ENCODE measurements at regions not wholly inside any gene's neighbourhood (a gene's known extent, or its start where the extent isn't known, plus 50 kb on each side); places are given as distances from the start of the nearest gene placed in this dataset.

- TF ChIP-seq POLR2A (IDR thresholded peaks at IDR 0.05) (no peak), CTCF (IDR thresholded peaks at IDR 0.05) (no peak)
These were observed 400.2 kb upstream of the GRIA3 start for GRCh38 chrX:122783918-122784317.
